ENCODE measurements at regions not wholly inside any gene's neighbourhood (a gene's known extent, or its start where the extent isn't known, plus 50 kb on each side); places are given as distances from the start of the nearest gene placed in this dataset.

DNA sequence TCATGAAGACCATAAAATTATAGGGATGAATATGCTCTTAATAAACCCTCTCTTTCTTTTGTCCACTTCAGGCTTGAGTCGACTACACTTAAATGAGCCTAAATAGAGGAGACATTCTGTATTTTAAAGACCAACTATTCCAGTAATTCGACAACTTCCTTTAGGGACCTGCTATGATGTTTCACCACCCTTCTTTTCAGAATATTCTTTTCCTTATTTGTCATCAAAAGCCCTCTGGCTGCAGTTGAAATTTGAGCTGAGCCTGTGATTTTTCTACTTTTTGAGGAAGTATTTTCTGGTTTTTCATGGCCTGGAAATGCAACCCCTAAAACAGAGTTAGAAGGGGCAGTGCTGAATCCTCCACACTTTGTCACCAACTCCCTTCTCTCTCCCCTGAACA lies 287.0 kb downstream of the EPHA4 start:
- H3K9me3 ChIP-seq, result no peaks in the 10 kb centered on the region
- no peak overlapping the region for H3K4me3 ChIP-seq
- in situ Hi-C loops (cut with MboI; ENCODE audit: low sequenced_read_pairs), result no loop called here
- H3K27me3 ChIP-seq (ENCODE audit: low read depth), result peaks cover 4% of the 10 kb centered on the region; the same call in 1 of the 2 replicates
- no peak for DNase-seq (ENCODE audit: low spot score in 2 of 2)
- H3K4me1 ChIP-seq, result no peaks in the 10 kb centered on the region
- H3K36me3 ChIP-seq (replicated peaks), result no peaks in the 10 kb centered on the region

GRCh38 chr2:221286406-221286805 lies 285.7 kb downstream of the EPHA4 start:
- no peak for DNase-seq (ENCODE audit: low spot score in 2 of 2)
- Histone ChIP-seq H3K36me3 (replicated peaks) (no peaks in the 10 kb centered on the region), H3K27me3 (ENCODE audit: low read depth) (peaks cover 1% of the 10 kb centered on the region; the same call in 1 of the 2 replicates), H3K9me3 (no peaks in the 10 kb centered on the region), H3K4me3 (no peak overlapping the region), H3K4me1 (no peaks in the 10 kb centered on the region)
- in situ Hi-C loops (cut with MboI; ENCODE audit: low sequenced_read_pairs), result no loop called here

- in situ Hi-C loops (cut with MboI; ENCODE audit: low sequenced_read_pairs), result no loop called here
- no peaks in the 10 kb centered on the region for H3K4me1 ChIP-seq
- H3K27me3 ChIP-seq (ENCODE audit: low read depth), result no peaks in the 10 kb centered on the region
- no peak overlapping the region for H3K4me3 ChIP-seq
- no peaks in the 10 kb centered on the region for H3K36me3 ChIP-seq (replicated peaks)
- no peak for DNase-seq (ENCODE audit: low spot score in 2 of 2)
- H3K9me3 ChIP-seq, result no peaks in the 10 kb centered on the region
Measured at GRCh38 chr2:221289389-221289788, 282.7 kb downstream of the EPHA4 start.

- Histone ChIP-seq H3K36me3 (replicated peaks) (no peaks in the 10 kb centered on the region), H3K4me3 (no peak overlapping the region), H3K4me1 (no peaks in the 10 kb centered on the region), H3K9me3 (no peaks in the 10 kb centered on the region), H3K27me3 (ENCODE audit: low read depth) (no peaks in the 10 kb centered on the region)
- no peak for DNase-seq (ENCODE audit: low spot score in 2 of 2)
- in situ Hi-C loops (cut with MboI; ENCODE audit: low sequenced_read_pairs), result no loop called here
Measured at GRCh38 chr2:221289846-221290245, 282.3 kb downstream of the EPHA4 start.

- Histone ChIP-seq H3K36me3 (replicated peaks) (no peaks in the 10 kb centered on the region), H3K4me1 (no peaks in the 10 kb centered on the region), H3K9me3 (no peaks in the 10 kb centered on the region), H3K4me3 (no peak overlapping the region), H3K27me3 (ENCODE audit: low read depth) (peaks cover 2% of the 10 kb centered on the region; the same call in 1 of the 2 replicates)
- no peak for DNase-seq (ENCODE audit: low spot score in 2 of 2)
- in situ Hi-C loops (cut with MboI; ENCODE audit: low sequenced_read_pairs), result no loop called here
Measured at GRCh38 chr2:221293949-221294742, 278.0 kb downstream of the EPHA4 start.

- peaks cover 8% of the 10 kb centered on the region for H3K27me3 ChIP-seq (ENCODE audit: low read depth)
- in situ Hi-C loops (cut with MboI; ENCODE audit: low sequenced_read_pairs), result no loop called here
- no peaks in the 10 kb centered on the region for H3K36me3 ChIP-seq (replicated peaks)
- no peaks in the 10 kb centered on the region for H3K9me3 ChIP-seq
- no peak overlapping the region for H3K4me3 ChIP-seq
- H3K4me1 ChIP-seq, result no peaks in the 10 kb centered on the region
- no peak for DNase-seq (ENCODE audit: low spot score in 2 of 2)
Measured at GRCh38 chr2:221304916-221305315, 267.2 kb downstream of the EPHA4 start.

DNA sequence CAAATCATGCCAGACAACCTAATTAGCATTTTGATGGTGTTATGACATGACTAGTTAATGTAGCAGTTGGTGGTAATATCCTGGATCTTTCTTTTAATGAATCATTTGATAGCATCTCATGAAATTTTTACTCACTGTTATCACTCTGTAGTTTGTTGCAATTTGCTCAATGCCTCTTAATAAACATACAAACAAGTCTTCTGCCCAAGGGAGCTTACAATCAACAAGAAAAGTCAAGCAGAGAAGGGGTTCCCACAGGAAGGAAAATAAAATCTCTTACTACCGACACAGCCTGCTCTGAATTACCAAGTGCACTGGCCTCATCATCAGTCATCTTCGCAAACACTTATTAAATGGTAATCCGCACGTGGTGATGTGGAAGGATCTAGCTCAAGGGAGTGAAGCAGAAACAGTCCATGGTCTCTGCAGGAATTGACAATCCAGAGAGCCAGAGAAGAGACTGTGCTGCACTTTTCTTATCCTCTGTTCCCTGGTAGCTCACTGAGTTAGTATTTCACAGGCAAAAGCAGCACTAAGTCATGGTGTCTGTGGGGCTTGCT lies 263.5 kb downstream of the EPHA4 start:
- H3K27me3 ChIP-seq (ENCODE audit: low read depth), result peaks cover 8% of the 10 kb centered on the region; the same call in 1 of the 2 replicates
- H3K4me1 ChIP-seq, result no peaks in the 10 kb centered on the region
- H3K9me3 ChIP-seq, result no peaks in the 10 kb centered on the region
- H3K4me3 ChIP-seq, result no peak overlapping the region
- DNase-seq (ENCODE audit: low spot score in 2 of 2), result no peak
- in situ Hi-C loops (cut with MboI; ENCODE audit: low sequenced_read_pairs), result no loop called here
- no peaks in the 10 kb centered on the region for H3K36me3 ChIP-seq (replicated peaks)

GRCh38 chr2:221309892-221310583 lies 262.1 kb downstream of the EPHA4 start:
- in situ Hi-C loops (cut with MboI; ENCODE audit: low sequenced_read_pairs), result no loop called here
- H3K4me3 ChIP-seq, result no peak overlapping the region
- no peaks in the 10 kb centered on the region for H3K36me3 ChIP-seq (replicated peaks)
- H3K4me1 ChIP-seq, result no peaks in the 10 kb centered on the region
- H3K27me3 ChIP-seq (ENCODE audit: low read depth), result peaks cover 3% of the 10 kb centered on the region; the same call in 1 of the 2 replicates
- DNase-seq (ENCODE audit: low spot score in 2 of 2), result no peak
- H3K9me3 ChIP-seq, result no peaks in the 10 kb centered on the region

DNA sequence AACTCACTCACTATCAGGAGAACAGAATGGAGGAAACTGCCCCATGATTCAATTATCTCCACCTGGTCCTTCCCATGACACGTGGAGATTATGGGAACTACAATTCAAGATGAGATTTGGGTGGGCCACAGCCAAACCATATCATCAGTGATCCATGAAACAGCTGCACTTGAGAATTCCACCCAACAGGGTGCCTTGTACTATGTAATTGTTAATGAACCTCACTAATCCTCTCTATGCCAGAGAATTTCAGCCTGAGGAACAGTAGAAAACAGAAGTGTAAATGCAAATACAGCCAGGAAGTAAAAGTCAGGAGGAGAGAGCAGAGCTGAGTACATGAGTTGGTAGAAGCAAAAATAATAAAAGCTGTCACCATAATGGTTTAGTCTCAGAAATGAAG lies 261.4 kb downstream of the EPHA4 start:
- H3K4me1 ChIP-seq, result no peaks in the 10 kb centered on the region
- in situ Hi-C loops (cut with MboI; ENCODE audit: low sequenced_read_pairs), result no loop called here
- H3K9me3 ChIP-seq, result no peaks in the 10 kb centered on the region
- no peak for DNase-seq (ENCODE audit: low spot score in 2 of 2)
- H3K27me3 ChIP-seq (ENCODE audit: low read depth), result peaks cover 3% of the 10 kb centered on the region; the same call in 1 of the 2 replicates
- no peaks in the 10 kb centered on the region for H3K36me3 ChIP-seq (replicated peaks)
- no peak overlapping the region for H3K4me3 ChIP-seq

- H3K27me3 ChIP-seq (ENCODE audit: low read depth), result peaks cover 3% of the 10 kb centered on the region
- in situ Hi-C loops (cut with MboI; ENCODE audit: low sequenced_read_pairs), result no loop called here
Measured at GRCh38 chr2:221312634-221313033, 259.5 kb downstream of the EPHA4 start.

GRCh38 chr2:221314786-221315185 lies 257.3 kb downstream of the EPHA4 start:
- Histone ChIP-seq H3K27me3 (ENCODE audit: low read depth) (peaks cover 9% of the 10 kb centered on the region), H3K36me3 (replicated peaks) (no peaks in the 10 kb centered on the region), H3K9me3 (no peaks in the 10 kb centered on the region), H3K4me1 (no peaks in the 10 kb centered on the region), H3K4me3 (no peak overlapping the region)
- in situ Hi-C loops (cut with MboI; ENCODE audit: low sequenced_read_pairs), result no loop called here
- no peak for DNase-seq (ENCODE audit: low spot score in 2 of 2)

More at GRCh38 chr2:221312634-221313033, 259.5 kb downstream of the EPHA4 start:
- no peak for DNase-seq (ENCODE audit: low spot score in 2 of 2)
- no peaks in the 10 kb centered on the region for H3K36me3 ChIP-seq (replicated peaks)
- no peak overlapping the region for H3K4me3 ChIP-seq
- H3K4me1 ChIP-seq, result no peaks in the 10 kb centered on the region
- H3K9me3 ChIP-seq, result no peaks in the 10 kb centered on the region

- DNase-seq (ENCODE audit: low spot score in 2 of 2), result no peak
- Histone ChIP-seq H3K4me1 (no peaks in the 10 kb centered on the region), H3K4me3 (no peak overlapping the region), H3K27me3 (ENCODE audit: low read depth) (peaks cover 20% of the 10 kb centered on the region), H3K36me3 (replicated peaks) (no peaks in the 10 kb centered on the region), H3K9me3 (no peaks in the 10 kb centered on the region)
- in situ Hi-C loops (cut with MboI; ENCODE audit: low sequenced_read_pairs), result no loop called here
Measured at GRCh38 chr2:221318376-221319130, 253.6 kb downstream of the EPHA4 start.

DNA sequence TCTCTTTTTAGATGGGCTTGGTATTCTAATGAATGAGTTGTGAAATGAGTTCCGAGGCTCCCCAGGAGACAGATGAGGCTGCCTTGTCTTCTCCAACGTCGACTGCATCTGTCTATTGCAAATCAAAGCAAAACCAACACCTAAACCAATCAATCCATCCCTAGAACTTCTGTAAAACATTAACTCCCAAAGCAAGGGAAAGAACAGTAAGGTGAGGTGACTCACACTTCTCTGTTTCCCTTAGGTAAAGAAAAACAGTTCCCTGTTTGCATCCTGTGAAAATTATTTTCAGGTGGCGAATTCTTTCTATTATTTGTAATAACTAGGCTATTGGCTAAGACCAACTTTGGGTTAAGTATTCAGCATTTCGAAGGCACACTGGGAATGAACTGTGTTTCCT lies 249.4 kb downstream of the EPHA4 start:
- Histone ChIP-seq H3K9me3 (no peaks in the 10 kb centered on the region; the same call in 1 of the 2 replicates), H3K27me3 (ENCODE audit: low read depth) (peaks cover 22% of the 10 kb centered on the region), H3K4me3 (no peak overlapping the region), H3K36me3 (replicated peaks) (no peaks in the 10 kb centered on the region), H3K4me1 (no peaks in the 10 kb centered on the region)
- DNase-seq (ENCODE audit: low spot score in 2 of 2), result no peak
- in situ Hi-C loops (cut with MboI; ENCODE audit: low sequenced_read_pairs), result no loop called here

All from HAP-1 (cell line).